Dermis blood vessel endothelial cell (primary cell): ENCODE measurements at regions not wholly inside any gene's neighbourhood (a gene's known extent, or its start where the extent isn't known, plus 50 kb on each side); places are given as distances from the start of the nearest gene placed in this dataset.

ENCODE experiments used
- DNase-seq: peaks from one replicate; pipeline ENCODE4 v3.0.0; 2010

GRCh38 chr10:47193666-47194065 is 106.3 kb upstream of the GDF10 start:
- DNase-seq: no peak

- no peak for DNase-seq
Measured at GRCh38 chr10:47195274-47195885, 104.6 kb upstream of the GDF10 start.

GRCh38 chr10:47196691-47197090 is 103.3 kb upstream of the GDF10 start:
- no peak for DNase-seq

GRCh38 chr10:47198221-47198620 is 101.8 kb upstream of the GDF10 start:
- no peak for DNase-seq

- DNase-seq: no peak
Measured at GRCh38 chr10:47205192-47205591, 94.8 kb upstream of the GDF10 start.

GRCh38 chr10:47206449-47207280 is 93.3 kb upstream of the GDF10 start:
- DNase-seq: no peak

- no peak for DNase-seq
Measured at GRCh38 chr10:47207281-47207615, 92.7 kb upstream of the GDF10 start.

GRCh38 chr10:47207894-47208469 is 92.0 kb upstream of the GDF10 start:
- no peak for DNase-seq

GRCh38 chr10:47209466-47209865 is 90.5 kb upstream of the GDF10 start:
- DNase-seq: no peak

GRCh38 chr10:47214520-47214919 is 85.5 kb upstream of the GDF10 start:
- DNase-seq: no peak

GRCh38 chr10:47217113-47217512 is 82.9 kb upstream of the GDF10 start:
- no peak for DNase-seq

GRCh38 chr10:47218803-47219202 is 81.2 kb upstream of the GDF10 start:
- DNase-seq: no peak

- DNase-seq: no peak
Measured at GRCh38 chr10:47222461-47222860, 77.5 kb upstream of the GDF10 start.

- DNase-seq: no peak
Measured at GRCh38 chr10:47223236-47223635, 76.8 kb upstream of the GDF10 start.

- no peak for DNase-seq
Measured at GRCh38 chr10:47224546-47225218, 75.3 kb upstream of the GDF10 start.

GRCh38 chr10:47225219-47225927 is 74.6 kb upstream of the GDF10 start:
- no peak for DNase-seq

GRCh38 chr10:47225928-47226645 is 73.9 kb upstream of the GDF10 start:
- DNase-seq: no peak

GRCh38 chr10:47230482-47230881 is 69.5 kb upstream of the GDF10 start:
- no peak for DNase-seq

- no peak for DNase-seq
Measured at GRCh38 chr10:47230957-47231356, 69.0 kb upstream of the GDF10 start.

- DNase-seq: no peak
Measured at GRCh38 chr10:47231414-47231813, 68.6 kb upstream of the GDF10 start.

GRCh38 chr10:47233631-47234030 is 66.4 kb upstream of the GDF10 start:
- no peak for DNase-seq

GRCh38 chr10:47235484-47235883 is 64.5 kb upstream of the GDF10 start:
- DNase-seq: no peak
